ENCODE measurements at regions not wholly inside any gene's neighbourhood (a gene's known extent, or its start where the extent isn't known, plus 50 kb on each side); places are given as distances from the start of the nearest gene placed in this dataset.

DNA sequence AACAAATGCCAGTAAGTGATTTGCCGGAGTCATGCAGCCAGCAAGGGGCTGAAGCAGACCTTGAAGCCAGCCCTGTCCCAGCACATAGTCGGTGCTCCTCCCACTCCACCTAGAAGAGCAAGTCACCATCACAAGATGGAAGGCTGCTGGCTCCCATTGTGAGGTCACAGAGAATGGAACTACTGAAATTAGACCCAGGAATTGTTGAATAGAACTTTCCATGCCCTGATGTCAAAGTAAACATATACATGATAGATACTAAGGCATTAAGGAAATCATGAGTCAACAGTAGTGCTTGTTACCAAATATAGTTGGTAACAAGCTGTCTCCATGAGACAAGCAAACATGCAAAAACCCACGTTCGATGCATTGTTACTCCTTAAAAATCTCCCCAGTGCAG, 177.1 kb upstream of the MID1 start:
- no peak for FAIRE-seq
- H2BK120ac ChIP-seq (replicated peaks; ENCODE audit: low read depth, low read length), result no peak overlapping the region
- no peak overlapping the region for H3K56ac ChIP-seq (replicated peaks; ENCODE audit: insufficient read length, low read depth, low read length)
- no peaks in the 10 kb centered on the region for H3K36me3 ChIP-seq (ENCODE audit: control insufficient read depth in 2 of 4, insufficient read depth in 4 of 4, low read length in 3 of 4)
- H3K23ac ChIP-seq (ENCODE audit: insufficient read length), result no peak overlapping the region
- H3K4me3 ChIP-seq (ENCODE audit: extremely low read depth in 1 of 4, insufficient read depth in 2 of 4, low read depth in 3 of 4, low read length in 4 of 4), result no peak overlapping the region
- no peak overlapping the region for H2BK12ac ChIP-seq (ENCODE audit: low read depth, low read length)
- H2BK5ac ChIP-seq (ENCODE audit: low read depth, low read length), result no peak overlapping the region
- H3K79me2 ChIP-seq (ENCODE audit: control insufficient read depth in 1 of 2, insufficient read depth in 2 of 2, low read length in 2 of 2), result no peaks in the 10 kb centered on the region
- CTCF ChIA-PET (ENCODE audit: partially characterized antibody), result interaction anchor here (1.1 kb wide), 1 partner anchor 608 kb away, joined by 4 read pairs; no protein-coding TSS in a partner anchor
- no peak overlapping the region for H2AK5ac ChIP-seq (ENCODE audit: low read depth, low read length)
- POLR2A ChIA-PET (ENCODE audit: partially characterized antibody), result no interaction called here
- H3K4ac ChIP-seq (replicated peaks; ENCODE audit: insufficient read length, low read depth, low read length), result no peak overlapping the region
- no peaks in the 10 kb centered on the region for H4K20me1 ChIP-seq (replicated peaks in 1 of 2; ENCODE audit: control insufficient read depth in 1 of 2, insufficient read depth in 2 of 2, low read length in 2 of 2)
- H2AFZ ChIP-seq (ENCODE audit: low read length), result no peak overlapping the region
- no peak overlapping the region for H2BK15ac ChIP-seq (ENCODE audit: low read length)
- no peaks in the 10 kb centered on the region for H3K23me2 ChIP-seq (ENCODE audit: low read depth, low read length)
- H3K18ac ChIP-seq (ENCODE audit: extremely low read depth, low read length), result no peak overlapping the region
- H3K4me1 ChIP-seq (replicated peaks in 1 of 4; ENCODE audit: control insufficient read depth in 3 of 4, insufficient read depth in 4 of 4, low read length in 3 of 4), result no peaks in the 10 kb centered on the region
- no peak overlapping the region for H3K9ac ChIP-seq (replicated peaks in 1 of 4; ENCODE audit: extremely low read depth in 1 of 4, low read depth in 3 of 4, low read length in 3 of 4)
- no peaks in the 10 kb centered on the region for H3K79me1 ChIP-seq (ENCODE audit: low read depth, low read length)
- H3K27ac ChIP-seq (ENCODE audit: low read depth, low read length), result no peak overlapping the region
- H3K4me2 ChIP-seq (ENCODE audit: insufficient read depth in 1 of 2, low read depth in 2 of 2, low read length in 2 of 2), result no peak overlapping the region
- no peak overlapping the region for H4K5ac ChIP-seq (ENCODE audit: insufficient read length, low read depth, low read length)
- no peak overlapping the region for H4K8ac ChIP-seq (ENCODE audit: extremely low read depth, insufficient read depth, low read length)
- H3K9me3 ChIP-seq (ENCODE audit: insufficient read depth in 2 of 2, low read depth in 1 of 2, low read length in 1 of 2), result no peaks in the 10 kb centered on the region
- WGBS, 2 experiments (ENCODE audit: extremely low coverage in 1 of 2, insufficient coverage in 1 of 2, insufficient read length in 1 of 2, insufficient replicate concordance in 2 of 2, low coverage in 1 of 2, low lambda C conversion rate in 2 of 2, missing lambda C conversion rate in 1 of 2), result 96% methylated on average over 4 of the region's 4 CpGs; no CpG with 5 or more reads in 1 of the 2 experiments
- no peak overlapping the region for H2BK20ac ChIP-seq (ENCODE audit: low read length)
- H3K14ac ChIP-seq (ENCODE audit: insufficient read length), result no peak overlapping the region
- DNase-seq (ENCODE audit: low read depth in 1 of 2, low spot score in 2 of 2), result no peak
- no peak overlapping the region for H4K91ac ChIP-seq (replicated peaks; ENCODE audit: insufficient read length, low read length)
- H3K27me3 ChIP-seq (replicated peaks in 1 of 4; ENCODE audit: control insufficient read depth in 3 of 4, extremely low read depth in 1 of 4, insufficient read depth in 3 of 4, low read length in 3 of 4), result no peaks in the 10 kb centered on the region
- TF ChIP-seq, protein P1, sequence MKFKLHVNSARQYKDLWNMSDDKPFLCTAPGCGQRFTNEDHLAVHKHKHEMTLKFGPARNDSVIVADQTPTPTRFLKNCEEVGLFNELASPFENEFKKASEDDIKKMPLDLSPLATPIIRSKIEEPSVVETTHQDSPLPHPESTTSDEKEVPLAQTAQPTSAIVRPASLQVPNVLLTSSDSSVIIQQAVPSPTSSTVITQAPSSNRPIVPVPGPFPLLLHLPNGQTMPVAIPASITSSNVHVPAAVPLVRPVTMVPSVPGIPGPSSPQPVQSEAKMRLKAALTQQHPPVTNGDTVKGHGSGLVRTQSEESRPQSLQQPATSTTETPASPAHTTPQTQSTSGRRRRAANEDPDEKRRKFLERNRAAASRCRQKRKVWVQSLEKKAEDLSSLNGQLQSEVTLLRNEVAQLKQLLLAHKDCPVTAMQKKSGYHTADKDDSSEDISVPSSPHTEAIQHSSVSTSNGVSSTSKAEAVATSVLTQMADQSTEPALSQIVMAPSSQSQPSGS (IDR thresholded peaks at IDR 0.05; ENCODE audit: low read length), result no peak
- TF ChIP-seq EP300 (IDR thresholded peaks at IDR 0.05; ENCODE audit: borderline replicate concordance in 1 of 2, low read depth in 2 of 2, low read length in 2 of 2), result no peak
- no peak for TF ChIP-seq YY1 (IDR thresholded peaks at IDR 0.05; ENCODE audit: low read depth, low read length)
- TF ChIP-seq GABPA (IDR thresholded peaks at IDR 0.05; ENCODE audit: borderline replicate concordance, insufficient read depth, low read length), result no peak
- TF ChIP-seq ASH2L (IDR thresholded peaks at IDR 0.05; ENCODE audit: low read length), result no peak
- TF ChIP-seq TCF12 (IDR thresholded peaks at IDR 0.05; ENCODE audit: low read depth, low read length), result no peak
- no peak for TF ChIP-seq EZH2 (IDR thresholded peaks at IDR 0.05; ENCODE audit: low read depth, low read length, severe bottlenecking)
- TF ChIP-seq SIRT6 (IDR thresholded peaks at IDR 0.05; ENCODE audit: low read length), result no peak
- no peak for TF ChIP-seq NRF1 (IDR thresholded peaks at IDR 0.05; ENCODE audit: low read depth, low read length)
- TF ChIP-seq SP4 (IDR thresholded peaks at IDR 0.05; ENCODE audit: low read length), result no peak
- TF ChIP-seq POLR2A (IDR thresholded peaks at IDR 0.05; ENCODE audit: control extremely low read depth in 1 of 2, low read depth in 2 of 2, low read length in 2 of 2), result no peak
- TF ChIP-seq PHF8 (conservative IDR thresholded peaks at IDR 0.05; ENCODE audit: low read depth, low read length), result no peak
- no peak for TF ChIP-seq TEAD4 (IDR thresholded peaks at IDR 0.05; ENCODE audit: low read depth, low read length)
- no peak for TF ChIP-seq CEBPB (IDR thresholded peaks at IDR 0.05; ENCODE audit: low read depth, low read length)
- no peak for TF ChIP-seq KDM5A (IDR thresholded peaks at IDR 0.05; ENCODE audit: low read length)
